ENCODE measurements at regions not wholly inside any gene's neighbourhood (a gene's known extent, or its start where the extent isn't known, plus 50 kb on each side); places are given as distances from the start of the nearest gene placed in this dataset.

- no peak for TF ChIP-seq EZH2phosphoT487 (IDR thresholded peaks at IDR 0.05; ENCODE audit: low read depth)
- no peak for TF ChIP-seq CTCF (IDR thresholded peaks at IDR 0.05; ENCODE audit: low read depth, low read length)
- H3K27me3 ChIP-seq (ENCODE audit: low read depth, low read length) = no peaks in the 10 kb centered on the region
- no peak overlapping the region for H3K4me2 ChIP-seq (ENCODE audit: low read length)
- H4K20me1 ChIP-seq (ENCODE audit: insufficient read depth, low read length) = no peaks in the 10 kb centered on the region
- no peak overlapping the region for H2AFZ ChIP-seq (ENCODE audit: low read depth, low read length)
- no peak overlapping the region for H3K9ac ChIP-seq (ENCODE audit: low read length)
- no peaks in the 10 kb centered on the region for H3K9me3 ChIP-seq (ENCODE audit: insufficient read depth, low read length)
- peaks cover 7% of the 10 kb centered on the region for H3K36me3 ChIP-seq (replicated peaks; ENCODE audit: low read depth, low read length)
- H3K4me3 ChIP-seq (ENCODE audit: low read length) = no peak overlapping the region
- no peaks in the 10 kb centered on the region for H3K79me2 ChIP-seq (ENCODE audit: low read length)
- peaks cover 40% of the 10 kb centered on the region for H3K4me1 ChIP-seq (ENCODE audit: low read length)
- no peak overlapping the region for H3K27ac ChIP-seq (ENCODE audit: low read length)
These were observed 215.5 kb upstream of the ECI2 start for GRCh38 chr6:4350567-4351519.

- TF ChIP-seq CTCF (IDR thresholded peaks at IDR 0.05; ENCODE audit: low read depth, low read length) = no peak
- no peak for TF ChIP-seq EZH2phosphoT487 (IDR thresholded peaks at IDR 0.05; ENCODE audit: low read depth)
- H4K20me1 ChIP-seq (ENCODE audit: insufficient read depth, low read length) = no peaks in the 10 kb centered on the region
- no peak overlapping the region for H3K9ac ChIP-seq (ENCODE audit: low read length)
- H3K27me3 ChIP-seq (ENCODE audit: low read depth, low read length) = no peaks in the 10 kb centered on the region
- H3K9me3 ChIP-seq (ENCODE audit: insufficient read depth, low read length) = no peaks in the 10 kb centered on the region
- peaks cover 7% of the 10 kb centered on the region for H3K36me3 ChIP-seq (replicated peaks; ENCODE audit: low read depth, low read length)
- peaks cover 49% of the 10 kb centered on the region for H3K4me1 ChIP-seq (ENCODE audit: low read length)
- H3K27ac ChIP-seq (ENCODE audit: low read length) = no peak overlapping the region
- H2AFZ ChIP-seq (ENCODE audit: low read depth, low read length) = no peak overlapping the region
- no peak overlapping the region for H3K4me2 ChIP-seq (ENCODE audit: low read length)
- H3K79me2 ChIP-seq (ENCODE audit: low read length) = no peaks in the 10 kb centered on the region
- H3K4me3 ChIP-seq (ENCODE audit: low read length) = no peak overlapping the region
These were observed 214.6 kb upstream of the ECI2 start for GRCh38 chr6:4349931-4350330.

- H3K9me3 ChIP-seq (ENCODE audit: insufficient read depth, low read length) = no peaks in the 10 kb centered on the region
- H2AFZ ChIP-seq (ENCODE audit: low read depth, low read length) = no peak overlapping the region
These were observed 213.9 kb upstream of the ECI2 start for GRCh38 chr6:4349323-4349722.

More at GRCh38 chr6:4349323-4349722, 213.9 kb upstream of the ECI2 start:
- TF ChIP-seq CTCF (IDR thresholded peaks at IDR 0.05; ENCODE audit: low read depth, low read length) = no peak
- no peak for TF ChIP-seq EZH2phosphoT487 (IDR thresholded peaks at IDR 0.05; ENCODE audit: low read depth)
- Histone ChIP-seq H4K20me1 (ENCODE audit: insufficient read depth, low read length) (no peaks in the 10 kb centered on the region), H3K36me3 (replicated peaks; ENCODE audit: low read depth, low read length) (peaks cover 7% of the 10 kb centered on the region), H3K27ac (ENCODE audit: low read length) (peak overlapping the region; percentile 97), H3K4me1 (ENCODE audit: low read length) (peaks cover 55% of the 10 kb centered on the region), H3K4me3 (ENCODE audit: low read length) (no peak overlapping the region), H3K27me3 (ENCODE audit: low read depth, low read length) (no peaks in the 10 kb centered on the region), H3K9ac (ENCODE audit: low read length) (peak overlapping the region; percentile 68; the same call in 1 of the 2 replicates), H3K4me2 (ENCODE audit: low read length) (peak overlapping the region; percentile 65; the same call in 1 of the 2 replicates), H3K79me2 (ENCODE audit: low read length) (no peaks in the 10 kb centered on the region)
